NCI-H69 (cell line): ENCODE measurements at regions not wholly inside any gene's neighbourhood (a gene's known extent, or its start where the extent isn't known, plus 50 kb on each side); places are given as distances from the start of the nearest gene placed in this dataset.
"Not testable (repeated sequence)": the region's sequence is repeated elsewhere in the genome, so short reads cannot be mapped to it uniquely, and the experiment has no call there.

Source experiments
- DNase-seq: peaks from one replicate; lab custom pipeline; 2025; lab: John Stamatoyannopoulos, UW

- DNase-seq, result no peak
Observed at GRCh38 chr12:59404109-59404650, 191.6 kb upstream of the SLC16A7 start.

- peak; percentile 58 for DNase-seq
Observed at GRCh38 chr12:59403259-59403932, 192.4 kb upstream of the SLC16A7 start.

- DNase-seq, result no peak
Observed at GRCh38 chr12:59401862-59402261, 194.0 kb upstream of the SLC16A7 start.

GRCh38 chr12:59398164-59398563, 197.7 kb upstream of the SLC16A7 start:
- no peak for DNase-seq

GRCh38 chr12:59396919-59397318, 198.9 kb upstream of the SLC16A7 start:
- no peak for DNase-seq

GRCh38 chr12:59396519-59396918, 199.3 kb upstream of the SLC16A7 start:
- DNase-seq, result peak; percentile 21

GRCh38 chr12:59395310-59395709, 200.5 kb upstream of the SLC16A7 start:
- not testable (repeated sequence) for DNase-seq

GRCh38 chr12:59393506-59393905, 202.3 kb upstream of the SLC16A7 start:
- no peak for DNase-seq

GRCh38 chr12:59389968-59390576, 205.8 kb upstream of the SLC16A7 start:
- DNase-seq, result no peak

GRCh38 chr12:59388694-59389093, 207.1 kb upstream of the SLC16A7 start:
- DNase-seq, result no peak

- DNase-seq, result no peak
Observed at GRCh38 chr12:59388176-59388575, 207.7 kb upstream of the SLC16A7 start.

GRCh38 chr12:59386236-59386635, 209.6 kb upstream of the SLC16A7 start:
- DNase-seq, result no peak

- peak; percentile 57 for DNase-seq
Observed at GRCh38 chr12:59383079-59383822, 212.6 kb upstream of the SLC16A7 start.

GRCh38 chr12:59382282-59383078, 213.3 kb upstream of the SLC16A7 start:
- no peak for DNase-seq

- no peak for DNase-seq
Observed at GRCh38 chr12:59381106-59381505, 214.7 kb upstream of the SLC16A7 start.

- no peak for DNase-seq
Observed at GRCh38 chr12:59375633-59376032, 220.2 kb upstream of the SLC16A7 start.

GRCh38 chr12:59374783-59375182, 221.0 kb upstream of the SLC16A7 start:
- no peak for DNase-seq

- peak; percentile 11 for DNase-seq
Observed at GRCh38 chr12:59372956-59373355, 222.9 kb upstream of the SLC16A7 start.

GRCh38 chr12:59370933-59371332, 224.9 kb upstream of the SLC16A7 start:
- DNase-seq, result no peak

GRCh38 chr12:59365133-59365532, 230.7 kb upstream of the SLC16A7 start:
- no peak for DNase-seq

GRCh38 chr12:59357811-59358210, 238.0 kb upstream of the SLC16A7 start:
- no peak for DNase-seq

- DNase-seq, result peak; percentile 43
Observed at GRCh38 chr12:59346248-59346647, 249.6 kb upstream of the SLC16A7 start.
